GM12874 (cell line): ENCODE measurements at regions not wholly inside any gene's neighbourhood (a gene's known extent, or its start where the extent isn't known, plus 50 kb on each side); places are given as distances from the start of the nearest gene placed in this dataset.

Experiments used
- TF ChIP-seq, protein P1 (sequence below): IDR thresholded peaks from 2 replicates; pipeline ENCODE4 v1.5.1; 2011; ENCODE audit warnings: low read depth, mild to moderate bottlenecking, control low read depth, low read length, moderate library complexity; ENCODE audit not compliant: insufficient read depth

GRCh38 chr6:155599160-155599559 is 143.5 kb upstream of the NOX3 start:
- TF ChIP-seq, protein P1, sequence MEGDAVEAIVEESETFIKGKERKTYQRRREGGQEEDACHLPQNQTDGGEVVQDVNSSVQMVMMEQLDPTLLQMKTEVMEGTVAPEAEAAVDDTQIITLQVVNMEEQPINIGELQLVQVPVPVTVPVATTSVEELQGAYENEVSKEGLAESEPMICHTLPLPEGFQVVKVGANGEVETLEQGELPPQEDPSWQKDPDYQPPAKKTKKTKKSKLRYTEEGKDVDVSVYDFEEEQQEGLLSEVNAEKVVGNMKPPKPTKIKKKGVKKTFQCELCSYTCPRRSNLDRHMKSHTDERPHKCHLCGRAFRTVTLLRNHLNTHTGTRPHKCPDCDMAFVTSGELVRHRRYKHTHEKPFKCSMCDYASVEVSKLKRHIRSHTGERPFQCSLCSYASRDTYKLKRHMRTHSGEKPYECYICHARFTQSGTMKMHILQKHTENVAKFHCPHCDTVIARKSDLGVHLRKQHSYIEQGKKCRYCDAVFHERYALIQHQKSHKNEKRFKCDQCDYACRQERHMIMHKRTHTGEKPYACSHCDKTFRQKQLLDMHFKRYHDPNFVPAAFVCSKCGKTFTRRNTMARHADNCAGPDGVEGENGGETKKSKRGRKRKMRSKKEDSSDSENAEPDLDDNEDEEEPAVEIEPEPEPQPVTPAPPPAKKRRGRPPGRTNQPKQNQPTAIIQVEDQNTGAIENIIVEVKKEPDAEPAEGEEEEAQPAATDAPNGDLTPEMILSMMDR: no peak

- TF ChIP-seq, protein P1: no peak
Observed at GRCh38 chr6:155595284-155595683, 139.6 kb upstream of the NOX3 start.

DNA sequence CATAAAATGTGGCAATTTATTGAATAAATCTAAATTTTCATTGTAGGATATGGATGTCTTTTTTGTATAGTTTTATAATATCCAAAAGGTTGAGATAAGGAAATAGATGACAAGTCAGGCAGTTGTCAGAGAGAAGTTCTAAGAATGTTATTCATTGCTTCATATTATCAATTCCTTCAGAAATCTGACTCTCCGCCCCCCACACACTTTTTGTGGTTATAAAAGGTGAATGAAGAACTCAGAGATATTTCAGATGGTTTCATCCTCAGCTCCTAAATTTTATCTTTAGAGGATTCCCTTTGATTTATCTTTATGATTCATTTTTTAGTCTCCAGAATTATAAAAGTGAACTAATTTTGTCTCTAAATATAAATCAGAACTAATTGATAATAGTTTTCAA is 136.1 kb upstream of the NOX3 start:
- TF ChIP-seq, protein P1: no peak

DNA sequence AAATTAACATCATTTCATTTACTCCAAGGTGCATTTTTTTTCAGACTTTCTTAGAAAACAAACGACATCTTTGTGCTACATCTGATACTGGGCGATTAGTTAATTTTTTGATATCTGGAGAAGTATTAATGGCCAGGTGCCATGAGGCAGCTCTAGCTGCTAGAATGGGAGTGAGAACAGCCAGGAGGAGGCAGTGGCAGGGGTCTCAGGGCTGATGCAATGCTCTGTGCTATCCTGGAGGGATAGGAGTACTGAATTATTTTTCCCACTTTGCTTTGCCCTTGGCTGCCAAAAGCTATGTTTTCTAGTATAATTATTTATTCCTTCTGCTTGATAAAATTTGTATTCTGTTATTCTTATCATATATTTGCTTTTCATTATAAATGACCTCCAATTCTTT is 133.6 kb upstream of the NOX3 start:
- TF ChIP-seq, protein P1: no peak

DNA sequence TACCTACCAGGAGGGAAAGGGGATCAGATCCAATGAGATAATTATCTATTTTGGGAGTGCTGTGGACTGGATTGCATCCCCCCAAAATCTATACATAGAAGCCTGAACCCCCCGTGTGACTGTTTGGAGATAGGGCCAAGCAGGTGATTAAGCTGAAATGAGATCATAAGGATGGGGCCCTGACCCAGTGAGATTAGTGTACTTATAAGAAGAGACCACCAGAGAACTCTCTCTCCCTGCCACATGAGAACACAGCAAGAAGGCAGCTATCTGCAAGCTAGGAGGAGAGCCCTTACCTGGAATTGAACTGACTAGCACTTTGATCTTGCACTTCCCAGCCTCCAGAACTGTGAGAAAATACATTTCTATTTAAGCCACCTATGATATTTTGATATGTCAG is 132.2 kb upstream of the NOX3 start:
- TF ChIP-seq, protein P1: no peak

GRCh38 chr6:155586090-155586489 is 130.5 kb upstream of the NOX3 start:
- TF ChIP-seq, protein P1: no peak

GRCh38 chr6:155584006-155584405 is 128.4 kb upstream of the NOX3 start:
- TF ChIP-seq, protein P1: no peak
